Tibial artery (tissue), 4 donors: ENCODE measurements at regions not wholly inside any gene's neighbourhood (a gene's known extent, or its start where the extent isn't known, plus 50 kb on each side); places are given as distances from the start of the nearest gene placed in this dataset.

Experiments
- DNase-seq, 2 donors: peaks; one replicate each; pipeline ENCODE4 v3.0.0-alpha.2; 2019
- H3K27ac ChIP-seq, 2 donors: fragments of 200-600 bp; sonication (generic) in 1 of 2; 1 replicate in 1 of 2; 2 replicates in 1 of 2; pipeline ENCODE4 v1.5.1; 2018 to 2019; ENCODE audit warnings: mild to moderate bottlenecking in 1 of 2
- H3K27me3 ChIP-seq, 2 donors: fragments of 200-600 bp; sonication (generic) in 1 of 2; one replicate each; pipeline versions ENCODE4 v1.5.1 to v1.6.0; 2016 to 2019
- H3K36me3 ChIP-seq, 3 donors: fragments of 200-600 bp; sonication (generic) in 2 of 3; one replicate each; pipeline ENCODE4 v1.5.1; 2016 to 2019; ENCODE audit warnings: mild to moderate bottlenecking in 2 of 3
- H3K4me1 ChIP-seq, 4 donors: fragments of 200-600 bp; sonication (generic) in 2 of 4; 1 replicate in 3 of 4; 2 replicates in 1 of 4; pipeline ENCODE4 v1.5.1; 2016 to 2019
- H3K4me3 ChIP-seq, 2 donors: fragments of 200-600 bp; sonication (generic) in 1 of 2; 1 replicate in 1 of 2; 2 replicates in 1 of 2; pipeline ENCODE4 v1.5.1; 2018 to 2019; ENCODE audit warnings: mild to moderate bottlenecking in 2 of 2
- H3K9me3 ChIP-seq, 3 donors: fragments of 200-600 bp; sonication (generic) in 1 of 3; one replicate each; pipeline ENCODE4 v1.5.1; 2016 to 2019
- CTCF ChIP-seq, 2 experiments: fragments of 200-600 bp in 1 of 2; fragments of 450-650 bp in 1 of 2; IDR thresholded peaks; one replicate each; pipeline ENCODE4 v1.5.1; 2017 to 2019; ENCODE audit warnings: antibody characterized with exemption in 2 of 2, mild to moderate bottlenecking in 1 of 2, moderate library complexity in 1 of 2
- intact Hi-C: fragments of 100-400 bp; cut with DNase I; formaldehyde crosslinking; loops from one replicate; pipeline ENCODE4 v1.15.0; 2023; ENCODE audit warnings: low total_unique reads

- Histone ChIP-seq H3K27ac (no peak overlapping the region), H3K27me3 (no peaks in the 10 kb centered on the region), H3K36me3 (no peaks in the 10 kb centered on the region), H3K4me3 (no peak overlapping the region), H3K4me1 (no peaks in the 10 kb centered on the region), H3K9me3 (no peaks in the 10 kb centered on the region)
- DNase-seq = no peak
- no peak for TF ChIP-seq CTCF (IDR thresholded peaks at IDR 0.05)
- intact Hi-C loops = loop anchor here (5.0 kb wide), 1 partner anchor 159 kb away; no protein-coding TSS in a partner anchor
Measured at GRCh38 chr15:94162939-94163338, 68.4 kb upstream of the MCTP2 start.

- TF ChIP-seq CTCF (IDR thresholded peaks at IDR 0.05) = no peak
- Histone ChIP-seq H3K27ac (no peak overlapping the region), H3K4me3 (no peak overlapping the region), H3K9me3 (no peaks in the 10 kb centered on the region), H3K4me1 (no peaks in the 10 kb centered on the region), H3K27me3 (no peaks in the 10 kb centered on the region), H3K36me3 (no peaks in the 10 kb centered on the region)
- intact Hi-C loops = no loop called here
- DNase-seq = no peak
Measured at GRCh38 chr15:94154255-94154654, 77.1 kb upstream of the MCTP2 start.

GRCh38 chr15:94145046-94145445 is 86.3 kb upstream of the MCTP2 start:
- no peak for DNase-seq
- Histone ChIP-seq H3K4me1 (no peaks in the 10 kb centered on the region), H3K27me3 (no peaks in the 10 kb centered on the region), H3K27ac (no peak overlapping the region), H3K36me3 (no peaks in the 10 kb centered on the region), H3K4me3 (no peak overlapping the region), H3K9me3 (no peaks in the 10 kb centered on the region)
- TF ChIP-seq CTCF (IDR thresholded peaks at IDR 0.05) = no peak
- intact Hi-C loops = no loop called here

GRCh38 chr15:94141802-94142201 is 89.6 kb upstream of the MCTP2 start:
- Histone ChIP-seq H3K9me3 (no peaks in the 10 kb centered on the region), H3K27me3 (no peaks in the 10 kb centered on the region), H3K4me3 (no peak overlapping the region), H3K27ac (no peak overlapping the region), H3K4me1 (no peaks in the 10 kb centered on the region), H3K36me3 (no peaks in the 10 kb centered on the region)
- intact Hi-C loops = no loop called here
- no peak for TF ChIP-seq CTCF (IDR thresholded peaks at IDR 0.05)
- DNase-seq = no peak

GRCh38 chr15:94135486-94136147 is 95.7 kb upstream of the MCTP2 start:
- TF ChIP-seq CTCF (IDR thresholded peaks at IDR 0.05) = no peak
- intact Hi-C loops = no loop called here
- H3K4me3 ChIP-seq = no peak overlapping the region

GRCh38 chr15:94131875-94132274 is 99.5 kb upstream of the MCTP2 start:
- H3K27ac ChIP-seq = no peak overlapping the region
- H3K36me3 ChIP-seq = no peaks in the 10 kb centered on the region
- intact Hi-C loops = no loop called here
- H3K27me3 ChIP-seq = no peaks in the 10 kb centered on the region
- H3K9me3 ChIP-seq = no peaks in the 10 kb centered on the region
- no peaks in the 10 kb centered on the region for H3K4me1 ChIP-seq
- no peak overlapping the region for H3K4me3 ChIP-seq
- no peak for DNase-seq
- TF ChIP-seq CTCF (IDR thresholded peaks at IDR 0.05) = no peak

More at GRCh38 chr15:94135486-94136147, 95.7 kb upstream of the MCTP2 start:
- Histone ChIP-seq H3K27ac (no peak overlapping the region), H3K27me3 (no peaks in the 10 kb centered on the region), H3K36me3 (no peaks in the 10 kb centered on the region), H3K9me3 (no peaks in the 10 kb centered on the region), H3K4me1 (no peaks in the 10 kb centered on the region)
- DNase-seq = no peak
